Stimulated activated CD8-positive, alpha-beta memory T cell treated with anti-CD3 and anti-CD28 coated beads, Interleukin-12 subunit alpha, Interleukin-12 subunit beta, amount 100 ng/mL, for 1 hour (primary cell): ENCODE measurements at regions not wholly inside any gene's neighbourhood (a gene's known extent, or its start where the extent isn't known, plus 50 kb on each side); places are given as distances from the start of the nearest gene placed in this dataset.

Experiments used
- DNase-seq: peaks from one replicate; pipeline ENCODE4 v3.0.0-alpha.2; 2020; ENCODE audit warnings: low read depth

DNA sequence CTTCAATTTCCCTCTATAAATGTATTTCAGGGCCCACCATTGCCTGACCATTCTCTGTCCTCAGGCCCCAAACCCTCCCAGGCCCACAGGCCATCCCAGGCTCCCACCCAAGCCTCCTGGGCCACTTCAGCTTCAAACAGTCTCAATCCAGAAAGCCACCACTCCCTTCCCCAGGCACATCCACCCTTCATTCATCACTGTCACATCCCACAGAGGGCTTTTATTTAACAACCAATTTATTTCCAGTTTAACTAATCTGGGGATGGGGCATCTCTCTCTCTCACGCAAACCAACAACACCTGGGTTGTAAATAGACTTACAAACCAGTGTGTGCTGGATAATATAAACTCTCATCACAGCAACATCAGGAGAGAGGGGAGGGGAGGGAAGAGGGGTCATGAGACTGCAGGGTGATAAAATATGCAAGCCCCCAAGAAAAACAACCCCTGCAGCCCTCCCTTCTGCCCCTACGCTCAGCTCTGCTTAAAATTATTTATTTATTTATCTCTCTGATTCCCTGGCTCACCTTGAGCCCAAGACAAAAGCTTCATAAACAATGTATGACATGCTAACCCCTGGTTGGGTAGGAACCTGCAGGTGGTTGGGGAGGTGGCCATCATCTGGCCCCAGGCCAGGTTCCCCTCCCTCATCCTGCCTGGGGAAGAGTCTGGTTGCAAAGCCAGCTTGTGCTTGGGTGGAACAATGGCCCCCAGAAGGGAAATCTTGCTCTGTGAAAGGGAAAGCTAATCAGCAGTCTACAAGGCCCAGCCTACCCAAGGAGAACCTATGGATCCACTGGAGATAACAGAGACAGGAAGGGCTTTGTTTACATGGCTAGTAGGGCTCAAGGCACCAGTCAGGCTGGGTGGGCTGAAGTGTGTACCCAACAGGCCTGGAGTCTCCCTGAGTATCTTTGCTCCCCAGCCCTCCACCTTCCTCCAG is 359.2 kb downstream of the BUD13 start:
- no peak for DNase-seq

DNA sequence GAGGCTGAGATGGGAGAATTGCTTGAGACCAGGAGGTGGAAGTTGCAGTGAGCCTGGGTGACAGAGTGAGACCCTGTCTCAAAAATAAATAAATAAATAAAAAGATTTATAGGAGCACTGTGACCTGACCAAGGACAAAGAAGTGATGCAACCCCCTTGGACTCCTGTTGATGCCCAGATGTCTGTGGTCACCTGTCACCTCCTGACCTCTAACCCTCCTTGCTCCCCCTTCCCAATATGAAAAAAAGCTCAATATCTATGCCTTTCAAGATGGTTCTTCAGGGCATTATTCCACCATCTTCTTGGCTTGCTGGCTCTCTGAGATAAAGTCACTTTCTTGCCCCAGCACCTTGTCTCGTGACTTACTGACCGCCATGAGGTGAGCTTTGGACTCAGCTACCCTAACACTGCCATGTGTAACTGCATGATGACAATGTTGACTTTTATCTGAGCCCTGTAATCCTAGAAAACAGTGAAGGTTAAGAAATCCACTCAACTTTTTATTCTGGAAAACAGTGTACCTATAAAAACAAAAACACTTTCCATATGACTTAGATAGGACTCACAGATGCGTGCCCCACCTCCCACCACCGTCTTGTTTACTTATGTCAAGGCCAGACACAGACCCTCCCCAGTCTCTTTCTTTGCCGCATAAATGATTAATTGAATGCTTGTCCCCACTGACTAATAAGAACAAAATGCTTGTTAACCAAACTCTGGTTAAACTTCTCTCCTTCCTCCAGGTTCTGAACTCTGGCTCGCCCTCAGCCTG is 360.5 kb downstream of the BUD13 start:
- DNase-seq = no peak

GRCh38 chr11:116409238-116409637 is 363.5 kb downstream of the BUD13 start:
- no peak for DNase-seq

DNA sequence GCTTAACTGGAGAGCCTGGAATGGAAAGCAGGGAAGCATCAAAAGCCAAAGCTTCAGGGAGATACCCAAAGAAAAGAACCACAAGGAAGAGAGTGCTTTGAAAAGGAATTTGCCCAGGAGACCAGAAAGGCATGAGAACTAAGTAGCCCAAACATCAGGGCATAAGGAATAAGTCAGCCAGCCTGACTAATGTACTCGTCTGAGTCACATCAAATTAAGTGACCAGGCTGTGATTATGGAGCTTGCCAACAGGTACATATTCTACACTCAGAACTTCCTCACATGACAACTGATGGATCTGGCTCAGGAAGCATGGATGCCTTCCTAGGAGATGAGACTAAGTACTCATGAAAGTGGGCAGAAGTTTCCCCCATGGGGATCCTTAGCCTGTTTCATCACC is 366.7 kb downstream of the BUD13 start:
- DNase-seq = no peak

DNA sequence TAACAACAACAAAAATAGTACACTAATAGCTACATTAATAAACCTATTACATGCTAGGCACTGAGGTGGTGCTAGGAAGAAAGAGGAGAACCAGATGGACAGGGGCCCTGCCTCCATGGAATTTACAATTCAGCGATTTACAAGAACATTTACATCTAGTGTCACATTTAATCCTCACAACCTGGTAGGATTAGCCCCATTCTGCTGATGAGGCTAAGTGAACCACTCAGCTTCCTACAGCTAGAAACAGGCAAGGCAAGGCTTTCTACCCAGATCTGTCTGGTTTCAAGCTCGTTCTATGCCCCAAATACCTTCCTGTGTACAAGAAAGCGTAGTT is 368.4 kb downstream of the BUD13 start:
- DNase-seq = no peak

DNA sequence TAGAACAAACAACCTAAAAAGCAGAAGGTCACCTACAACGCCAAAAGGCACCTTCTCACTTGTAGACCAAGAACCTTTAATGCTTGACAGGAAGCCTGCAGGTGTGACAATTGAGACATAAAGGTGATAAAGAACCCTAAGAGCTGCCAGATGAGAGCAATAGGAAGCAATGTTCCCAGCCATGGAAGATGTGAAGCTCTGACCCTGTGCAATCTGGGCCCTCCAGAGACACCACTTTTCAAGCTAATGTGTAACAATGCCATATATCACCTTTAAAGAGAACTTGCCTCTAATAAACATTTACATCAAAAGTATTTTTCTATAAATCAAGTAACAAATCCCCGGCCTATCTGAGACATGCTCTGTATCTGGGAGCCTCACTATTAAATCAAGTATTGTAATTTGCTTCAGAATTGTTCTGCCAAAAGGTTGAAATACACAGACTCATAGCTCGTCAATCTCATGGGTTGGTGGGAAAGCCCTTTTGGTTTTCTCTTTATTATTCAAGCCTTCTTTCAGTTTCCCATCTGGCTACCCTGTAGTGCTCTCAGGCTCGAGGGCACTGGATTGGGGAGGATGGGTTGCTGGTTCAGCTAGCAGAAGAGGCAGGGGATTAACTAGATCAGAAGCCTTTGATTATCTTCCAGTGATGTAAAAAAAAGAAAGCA is 368.9 kb downstream of the BUD13 start:
- DNase-seq = no peak

DNA sequence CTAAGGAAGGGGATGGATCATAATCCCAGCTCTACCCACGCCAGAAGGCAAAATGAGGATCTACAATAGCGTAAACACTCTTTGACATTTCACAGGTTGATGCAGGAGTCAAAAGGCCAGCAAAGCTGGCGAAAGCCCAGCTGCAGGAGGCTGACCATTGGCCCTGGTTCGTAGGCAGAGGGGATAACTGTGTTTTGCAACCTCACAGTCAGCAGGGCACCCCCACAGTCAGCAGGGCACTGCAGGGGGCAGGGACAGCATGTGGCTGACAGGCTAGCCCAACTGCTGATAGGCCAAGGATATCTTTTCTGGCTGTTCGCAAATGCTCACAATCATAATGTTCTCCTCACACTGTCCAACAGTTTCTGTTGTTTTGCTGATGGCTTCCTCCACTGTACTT is 372.7 kb downstream of the BUD13 start:
- no peak for DNase-seq

- DNase-seq = no peak
These were observed 375.1 kb downstream of the BUD13 start for GRCh38 chr11:116397602-116398084.

DNA sequence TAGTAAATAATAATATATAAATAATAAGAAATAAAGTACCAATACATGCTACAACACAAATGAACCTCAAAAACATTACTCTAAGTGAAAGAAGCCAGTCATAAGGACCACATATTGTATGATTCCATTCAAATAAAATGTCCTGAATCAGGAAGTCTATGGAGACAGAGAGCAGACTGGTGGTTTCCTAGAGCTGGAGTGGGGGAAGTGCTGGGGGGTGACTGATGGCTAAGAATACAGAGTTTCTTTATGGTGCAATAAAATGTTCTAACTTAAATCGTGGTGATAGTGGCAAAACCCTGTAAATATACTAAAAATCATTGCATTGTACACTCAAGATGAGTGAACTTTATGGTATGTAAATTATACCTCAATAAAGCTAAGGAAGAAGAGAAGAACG is 376.5 kb downstream of the BUD13 start:
- no peak for DNase-seq

DNA sequence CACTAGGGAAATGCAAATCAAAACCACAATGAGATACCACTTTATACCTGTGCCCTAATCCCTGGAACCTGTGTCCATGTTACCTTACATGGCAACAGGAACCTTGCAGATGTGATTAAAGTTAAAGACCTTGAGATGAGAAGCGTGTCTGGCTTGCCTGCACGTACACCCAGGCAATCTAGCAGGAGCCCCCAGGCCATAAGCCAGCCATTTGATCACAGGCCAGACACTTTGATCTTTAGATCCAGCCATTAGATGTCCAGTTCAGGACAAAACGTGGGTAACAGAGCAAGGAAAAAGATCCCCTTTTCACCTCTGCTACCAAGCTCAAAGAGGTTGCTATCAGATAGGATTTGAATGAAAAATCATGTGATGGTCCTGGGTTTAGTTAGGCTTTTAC is 378.8 kb downstream of the BUD13 start:
- no peak for DNase-seq

DNA sequence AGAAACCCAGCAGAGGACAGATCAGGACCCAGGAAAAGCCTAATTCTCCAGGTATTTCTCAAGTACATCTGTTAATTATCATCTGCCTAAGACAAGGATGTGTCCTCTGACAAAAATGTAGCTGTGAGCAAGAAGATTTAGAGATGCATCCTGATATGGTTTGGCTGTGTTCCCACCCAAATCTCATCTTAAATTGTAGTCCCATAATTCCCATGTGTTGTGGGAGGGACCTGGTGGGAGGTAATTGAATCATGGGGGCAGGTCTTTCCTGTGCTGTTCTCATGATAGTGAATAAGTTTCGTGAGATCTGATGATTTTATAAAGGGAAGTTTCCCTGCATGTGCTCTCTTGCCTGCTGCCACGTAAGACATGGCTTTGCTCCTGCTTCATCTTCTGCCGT is 381.8 kb downstream of the BUD13 start:
- no peak for DNase-seq

DNA sequence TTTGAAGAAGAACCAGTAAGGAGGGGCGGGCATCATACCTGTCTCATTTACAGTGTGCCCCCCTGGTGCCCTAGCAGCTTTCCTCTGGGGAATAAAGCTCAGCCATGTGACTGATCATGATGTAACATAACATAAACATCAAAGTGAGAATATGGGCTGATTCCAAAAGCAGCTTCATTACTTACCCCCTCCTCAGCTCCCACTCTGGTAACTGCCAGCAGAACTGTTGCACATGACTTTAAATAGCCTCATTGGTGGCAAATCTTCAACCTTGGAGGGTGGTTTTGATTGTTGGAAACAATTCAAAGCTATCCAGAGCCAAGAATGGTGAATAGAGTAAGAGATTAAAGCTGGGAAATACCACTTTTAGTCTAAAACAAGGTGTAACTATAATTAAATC is 384.6 kb downstream of the BUD13 start:
- no peak for DNase-seq

- DNase-seq = no peak
These were observed 385.1 kb downstream of the BUD13 start for GRCh38 chr11:116387641-116388040.

GRCh38 chr11:116386118-116386699 is 386.6 kb downstream of the BUD13 start:
- DNase-seq = no peak

- DNase-seq = no peak
These were observed 387.9 kb downstream of the BUD13 start for GRCh38 chr11:116384876-116385275.

DNA sequence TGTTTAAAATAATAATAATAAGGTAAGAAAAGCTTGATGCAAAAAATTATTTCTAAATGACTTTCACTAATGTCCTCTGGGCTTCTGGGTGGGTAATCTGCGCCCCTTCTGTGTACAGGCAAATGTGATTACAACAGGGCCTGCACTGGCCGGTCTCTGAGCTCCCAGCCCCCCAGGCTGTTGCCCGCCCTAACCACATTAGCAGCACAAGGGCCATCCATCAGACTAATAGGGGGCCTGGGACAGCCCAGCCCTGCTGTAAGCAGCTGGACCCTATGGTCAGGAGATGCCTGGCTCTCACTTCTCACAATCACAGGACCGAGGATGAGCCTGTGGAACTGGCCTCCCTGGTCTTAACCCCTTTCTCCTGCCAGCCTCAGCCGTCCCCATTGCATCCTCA is 388.4 kb downstream of the BUD13 start:
- no peak for DNase-seq

DNA sequence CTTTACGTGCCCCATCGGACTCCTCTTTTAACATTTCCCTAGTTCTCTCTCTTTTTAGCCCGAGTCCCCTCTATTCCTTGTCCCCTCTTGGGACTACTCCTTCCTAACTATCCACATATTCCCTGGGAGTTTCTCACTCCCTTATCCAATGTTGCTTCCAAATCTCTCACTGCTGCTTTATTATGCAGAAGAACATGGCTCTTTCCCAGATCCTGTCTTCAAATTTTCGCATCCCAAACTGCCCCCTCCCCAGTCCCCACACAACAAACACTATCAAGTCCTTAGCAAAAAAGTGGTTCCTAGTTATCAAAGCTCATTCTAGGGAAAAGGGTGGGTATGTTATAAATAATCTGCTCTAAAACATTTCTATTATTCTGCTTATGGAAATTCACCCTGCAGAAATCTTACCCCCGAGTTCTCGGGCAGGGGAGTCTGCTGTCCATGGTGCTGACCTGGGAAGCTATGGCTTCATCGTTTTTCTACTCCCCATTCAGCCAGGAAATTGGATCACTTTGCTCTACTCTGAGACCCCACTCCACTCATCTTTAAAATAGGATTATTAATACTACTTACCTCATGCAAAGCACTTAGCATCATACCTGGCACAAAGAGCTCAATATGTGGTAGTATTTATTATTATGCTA is 393.5 kb downstream of the BUD13 start:
- no peak for DNase-seq

DNA sequence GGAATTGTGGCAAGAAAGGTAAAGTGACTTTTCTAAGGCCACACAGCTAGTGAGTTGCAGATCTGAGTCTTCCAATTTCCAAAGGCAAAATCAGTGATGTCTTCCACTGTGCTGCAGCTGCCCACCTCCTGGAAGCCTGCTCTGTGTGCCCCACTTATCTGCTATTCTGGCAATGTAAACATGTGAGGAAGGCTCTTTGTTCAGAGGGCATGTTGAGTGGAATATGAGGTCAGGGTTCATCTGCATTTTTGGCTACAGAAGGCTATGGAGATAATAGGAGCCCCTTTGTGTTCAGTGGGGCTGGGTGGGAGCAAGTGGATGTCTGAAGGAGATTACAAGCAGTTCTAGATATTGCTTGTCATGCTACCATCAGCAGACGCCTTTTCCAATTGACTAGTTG is 396.2 kb downstream of the BUD13 start:
- no peak for DNase-seq

DNA sequence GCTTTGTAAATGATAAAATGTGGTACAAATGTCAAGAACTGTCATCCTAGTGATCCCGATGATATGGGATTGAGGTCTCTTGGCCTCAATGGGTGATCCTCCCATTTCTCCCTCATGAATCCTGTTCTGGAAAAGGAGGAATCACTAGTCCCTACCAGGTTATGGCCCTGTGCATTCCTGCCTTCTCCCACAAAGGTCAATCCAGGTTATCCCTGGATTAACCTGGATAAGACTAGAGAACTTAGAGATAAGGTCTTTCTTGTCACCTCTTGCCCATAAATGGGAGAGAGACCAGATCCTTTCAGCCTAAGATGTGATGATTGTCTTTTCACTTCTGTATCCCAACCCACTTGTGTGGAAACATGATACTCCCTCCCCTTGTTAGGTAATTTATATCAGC is 396.7 kb downstream of the BUD13 start:
- DNase-seq = no peak

DNA sequence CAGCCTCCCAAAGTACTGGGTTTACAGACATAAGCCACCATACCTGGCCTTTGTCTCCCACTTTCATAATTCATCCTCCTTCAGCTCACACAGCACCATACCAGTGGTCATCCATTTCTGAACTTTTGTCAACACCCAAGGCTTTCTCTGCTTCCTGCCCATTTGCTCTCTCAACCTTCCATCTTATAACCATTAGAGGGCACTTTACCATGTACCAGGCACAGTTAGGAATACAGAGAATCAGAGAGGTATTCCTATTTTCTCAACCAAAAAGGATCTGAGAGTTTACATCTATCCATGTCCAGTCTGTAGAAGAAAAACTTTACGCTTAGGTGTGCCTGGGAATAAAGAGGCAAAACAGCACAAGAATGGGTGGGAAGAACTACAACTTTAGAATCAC is 397.6 kb downstream of the BUD13 start:
- DNase-seq = no peak

GRCh38 chr11:116374085-116374484 is 398.7 kb downstream of the BUD13 start:
- DNase-seq = no peak
